T-helper 17 cell (primary cell): ENCODE measurements at regions not wholly inside any gene's neighbourhood (a gene's known extent, or its start where the extent isn't known, plus 50 kb on each side); places are given as distances from the start of the nearest gene placed in this dataset.

ENCODE experiments used
- ATAC-seq: fragments of 150-1000 bp; cut with Tn5 transposase; 2 replicates; pipeline ENCODE4 v1.10.0; 2021; ENCODE audit warnings: mild to moderate bottlenecking, moderate library complexity
- DNase-seq, 3 donors: peaks; one replicate each; pipeline versions ENCODE4 v3.0.0 to v3.0.0-alpha.2; 2020 to 2021
- H3K9me3 ChIP-seq: one replicate; pipeline ENCODE4 v1.7.0; 2013; ENCODE audit warnings: low read length, mild to moderate bottlenecking; ENCODE audit not compliant: control insufficient read depth, poor library complexity, severe bottlenecking
- H3K27ac Mint-ChIP-seq: one replicate; pipeline ENCODE4 v1.8.0; 2022; ENCODE audit warnings: mild to moderate bottlenecking, moderate library complexity, mixed read lengths
- H3K27me3 Mint-ChIP-seq: one replicate; pipeline ENCODE4 v1.8.0; 2022; ENCODE audit warnings: mixed read lengths
- H3K36me3 Mint-ChIP-seq: one replicate; pipeline ENCODE4 v1.8.0; 2022; ENCODE audit warnings: low read depth, mixed read lengths
- H3K4me1 Mint-ChIP-seq: one replicate; pipeline ENCODE4 v1.8.0; 2022; ENCODE audit warnings: mild to moderate bottlenecking, mixed read lengths
- H3K4me3 Mint-ChIP-seq: one replicate; pipeline ENCODE4 v1.8.0; 2022; ENCODE audit warnings: mild to moderate bottlenecking, moderate library complexity, mixed read lengths

- ATAC-seq (no peak), DNase-seq (no peak)
- H3K27me3 Mint-ChIP-seq, result peaks cover 45% of the 10 kb centered on the region
- H3K27ac Mint-ChIP-seq, result no peak overlapping the region
- H3K36me3 Mint-ChIP-seq, result no peaks in the 10 kb centered on the region
- H3K4me1 Mint-ChIP-seq, result no peaks in the 10 kb centered on the region
- no peak overlapping the region for H3K4me3 Mint-ChIP-seq
- H3K9me3 ChIP-seq, result no peaks in the 10 kb centered on the region
Measured at GRCh38 chr2:9156483-9156882, 50.1 kb upstream of the ASAP2 start.

GRCh38 chr2:9154061-9154460 is 52.6 kb upstream of the ASAP2 start:
- no peak overlapping the region for H3K4me3 Mint-ChIP-seq
- DNase-seq, result no peak
- no peak for ATAC-seq
- no peak overlapping the region for H3K27ac Mint-ChIP-seq
- H3K4me1 Mint-ChIP-seq, result no peaks in the 10 kb centered on the region
- H3K36me3 Mint-ChIP-seq, result no peaks in the 10 kb centered on the region
- H3K9me3 ChIP-seq, result no peaks in the 10 kb centered on the region
- peaks cover 47% of the 10 kb centered on the region for H3K27me3 Mint-ChIP-seq

- H3K4me1 Mint-ChIP-seq, result no peaks in the 10 kb centered on the region
- H3K27ac Mint-ChIP-seq, result no peak overlapping the region
- no peaks in the 10 kb centered on the region for H3K9me3 ChIP-seq
- no peak overlapping the region for H3K4me3 Mint-ChIP-seq
- H3K36me3 Mint-ChIP-seq, result no peaks in the 10 kb centered on the region
- DNase-seq (no peak), ATAC-seq (no peak)
- H3K27me3 Mint-ChIP-seq, result peaks cover 47% of the 10 kb centered on the region
Measured at GRCh38 chr2:9153643-9153980, 53.0 kb upstream of the ASAP2 start.

GRCh38 chr2:9152975-9153642 is 53.5 kb upstream of the ASAP2 start:
- H3K4me1 Mint-ChIP-seq, result no peaks in the 10 kb centered on the region

GRCh38 chr2:9150906-9151305 is 55.7 kb upstream of the ASAP2 start:
- H3K27me3 Mint-ChIP-seq, result peaks cover 55% of the 10 kb centered on the region
- H3K27ac Mint-ChIP-seq, result no peak overlapping the region
- ATAC-seq (no peak), DNase-seq (no peak)
- H3K4me1 Mint-ChIP-seq, result peaks cover 3% of the 10 kb centered on the region
- H3K4me3 Mint-ChIP-seq, result no peak overlapping the region
- no peaks in the 10 kb centered on the region for H3K36me3 Mint-ChIP-seq
- H3K9me3 ChIP-seq, result no peaks in the 10 kb centered on the region

More at GRCh38 chr2:9152975-9153642, 53.5 kb upstream of the ASAP2 start:
- no peak overlapping the region for H3K27ac Mint-ChIP-seq
- ATAC-seq (no peak), DNase-seq (no peak)
- no peaks in the 10 kb centered on the region for H3K36me3 Mint-ChIP-seq
- H3K4me3 Mint-ChIP-seq, result no peak overlapping the region
- H3K27me3 Mint-ChIP-seq, result peaks cover 49% of the 10 kb centered on the region
- no peaks in the 10 kb centered on the region for H3K9me3 ChIP-seq

GRCh38 chr2:9150568-9150900 is 56.1 kb upstream of the ASAP2 start:
- no peaks in the 10 kb centered on the region for H3K9me3 ChIP-seq
- H3K36me3 Mint-ChIP-seq, result no peaks in the 10 kb centered on the region
- H3K4me1 Mint-ChIP-seq, result peaks cover 3% of the 10 kb centered on the region
- DNase-seq (no peak), ATAC-seq (no peak)
- H3K27me3 Mint-ChIP-seq, result peaks cover 51% of the 10 kb centered on the region
- no peak overlapping the region for H3K4me3 Mint-ChIP-seq
- no peak overlapping the region for H3K27ac Mint-ChIP-seq

- no peaks in the 10 kb centered on the region for H3K9me3 ChIP-seq
- H3K36me3 Mint-ChIP-seq, result no peaks in the 10 kb centered on the region
- H3K27ac Mint-ChIP-seq, result no peak overlapping the region
- no peak overlapping the region for H3K4me3 Mint-ChIP-seq
- no peak for DNase-seq
- H3K4me1 Mint-ChIP-seq, result peaks cover 3% of the 10 kb centered on the region
- H3K27me3 Mint-ChIP-seq, result peaks cover 45% of the 10 kb centered on the region
- ATAC-seq, result no peak
Measured at GRCh38 chr2:9149726-9150567, 56.7 kb upstream of the ASAP2 start.

GRCh38 chr2:9149388-9149660 is 57.3 kb upstream of the ASAP2 start:
- Mint-ChIP-seq H3K27me3 (peaks cover 43% of the 10 kb centered on the region), H3K27ac (no peak overlapping the region), H3K4me1 (peaks cover 3% of the 10 kb centered on the region), H3K36me3 (no peaks in the 10 kb centered on the region), H3K4me3 (no peak overlapping the region)
- DNase-seq, result no peak
- H3K9me3 ChIP-seq, result no peaks in the 10 kb centered on the region
- no peak for ATAC-seq

GRCh38 chr2:9146646-9147045 is 60.0 kb upstream of the ASAP2 start:
- DNase-seq, result no peak
- Mint-ChIP-seq H3K4me3 (no peak overlapping the region), H3K27me3 (peaks cover 40% of the 10 kb centered on the region), H3K4me1 (peaks cover 3% of the 10 kb centered on the region), H3K36me3 (no peaks in the 10 kb centered on the region), H3K27ac (no peak overlapping the region)
- H3K9me3 ChIP-seq, result no peaks in the 10 kb centered on the region
- ATAC-seq, result no peak

- ATAC-seq (no peak), DNase-seq (no peak)
- H3K9me3 ChIP-seq, result no peaks in the 10 kb centered on the region
- no peaks in the 10 kb centered on the region for H3K36me3 Mint-ChIP-seq
- peaks cover 3% of the 10 kb centered on the region for H3K4me1 Mint-ChIP-seq
- no peak overlapping the region for H3K4me3 Mint-ChIP-seq
- peaks cover 43% of the 10 kb centered on the region for H3K27me3 Mint-ChIP-seq
- H3K27ac Mint-ChIP-seq, result no peak overlapping the region
Measured at GRCh38 chr2:9145752-9146430, 60.7 kb upstream of the ASAP2 start.

- Mint-ChIP-seq H3K36me3 (no peaks in the 10 kb centered on the region), H3K4me3 (no peak overlapping the region), H3K27me3 (peaks cover 45% of the 10 kb centered on the region), H3K4me1 (peaks cover 3% of the 10 kb centered on the region), H3K27ac (no peak overlapping the region)
- no peaks in the 10 kb centered on the region for H3K9me3 ChIP-seq
- no peak for DNase-seq
- ATAC-seq, result no peak
Measured at GRCh38 chr2:9145109-9145751, 61.4 kb upstream of the ASAP2 start.

- Mint-ChIP-seq H3K36me3 (no peaks in the 10 kb centered on the region), H3K4me1 (peaks cover 3% of the 10 kb centered on the region), H3K27me3 (peaks cover 45% of the 10 kb centered on the region), H3K4me3 (no peak overlapping the region), H3K27ac (no peak overlapping the region)
- no peaks in the 10 kb centered on the region for H3K9me3 ChIP-seq
- DNase-seq (no peak), ATAC-seq (no peak)
Measured at GRCh38 chr2:9144617-9145016, 62.0 kb upstream of the ASAP2 start.

GRCh38 chr2:9144046-9144445 is 62.6 kb upstream of the ASAP2 start:
- no peak overlapping the region for H3K4me3 Mint-ChIP-seq
- ATAC-seq (no peak), DNase-seq (no peak)
- no peaks in the 10 kb centered on the region for H3K36me3 Mint-ChIP-seq
- H3K27me3 Mint-ChIP-seq, result peaks cover 46% of the 10 kb centered on the region
- no peaks in the 10 kb centered on the region for H3K9me3 ChIP-seq
- peaks cover 3% of the 10 kb centered on the region for H3K4me1 Mint-ChIP-seq
- no peak overlapping the region for H3K27ac Mint-ChIP-seq
